C4-2B (cell line): ENCODE measurements at regions not wholly inside any gene's neighbourhood (a gene's known extent, or its start where the extent isn't known, plus 50 kb on each side); places are given as distances from the start of the nearest gene placed in this dataset.

Source experiments
- ZFX ChIP-seq: fragments of 450-650 bp; IDR thresholded peaks from 2 replicates; pipeline ENCODE4 v1.6.1; 2017
- TF ChIP-seq, protein P1 (sequence below): fragments of 450-650 bp; conservative IDR thresholded peaks from 2 replicates; pipeline ENCODE4 v1.5.1; 2017; ENCODE audit warnings: mild to moderate bottlenecking

DNA sequence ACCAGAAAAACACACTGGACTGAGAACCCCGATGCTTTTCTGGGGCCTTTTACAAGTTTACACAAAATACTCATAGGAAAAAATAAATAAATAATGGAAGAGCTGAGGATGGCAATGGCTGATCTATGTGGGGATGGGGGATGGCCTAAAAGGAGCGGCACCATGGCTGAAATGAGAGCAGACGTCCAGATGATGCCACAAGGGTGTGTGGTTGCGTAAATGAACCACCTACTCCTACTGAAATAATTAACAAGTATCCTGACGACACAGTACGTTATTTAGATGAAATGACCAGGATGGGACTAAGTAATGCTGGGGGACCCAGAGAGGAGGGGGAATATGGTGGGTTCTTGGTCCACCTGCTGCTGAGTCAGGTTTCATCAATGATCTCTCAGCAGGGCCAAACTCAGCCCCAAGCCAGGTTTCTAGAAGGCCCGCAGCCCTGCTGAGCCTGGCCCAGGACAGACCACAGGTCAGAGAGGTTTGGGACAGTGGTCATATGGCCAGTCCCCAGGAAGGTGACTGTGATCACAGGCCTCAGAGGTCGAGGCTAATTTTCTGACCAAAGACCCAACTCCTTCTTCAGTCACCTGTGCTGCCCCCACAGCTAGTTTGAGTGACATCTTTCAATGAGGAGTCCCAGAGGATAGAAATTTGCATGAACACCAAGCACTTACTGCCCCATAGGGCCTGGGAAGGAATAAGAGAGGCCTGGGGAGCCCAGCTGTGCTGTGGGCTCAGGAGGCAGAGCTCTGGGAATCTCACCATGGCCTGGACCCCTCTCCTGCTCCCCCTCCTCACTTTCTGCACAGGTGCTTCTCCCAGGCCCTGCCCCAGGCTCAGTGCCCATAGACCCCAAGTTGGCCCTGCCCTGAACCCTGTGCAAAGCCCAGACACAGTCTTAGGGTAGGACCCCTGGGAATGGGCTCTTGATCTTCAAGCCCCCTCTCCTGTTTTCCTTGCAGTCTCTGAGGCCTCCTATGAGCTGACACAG lies 76.3 kb upstream of the IGLL5 start:
- TF ChIP-seq, protein P1, sequence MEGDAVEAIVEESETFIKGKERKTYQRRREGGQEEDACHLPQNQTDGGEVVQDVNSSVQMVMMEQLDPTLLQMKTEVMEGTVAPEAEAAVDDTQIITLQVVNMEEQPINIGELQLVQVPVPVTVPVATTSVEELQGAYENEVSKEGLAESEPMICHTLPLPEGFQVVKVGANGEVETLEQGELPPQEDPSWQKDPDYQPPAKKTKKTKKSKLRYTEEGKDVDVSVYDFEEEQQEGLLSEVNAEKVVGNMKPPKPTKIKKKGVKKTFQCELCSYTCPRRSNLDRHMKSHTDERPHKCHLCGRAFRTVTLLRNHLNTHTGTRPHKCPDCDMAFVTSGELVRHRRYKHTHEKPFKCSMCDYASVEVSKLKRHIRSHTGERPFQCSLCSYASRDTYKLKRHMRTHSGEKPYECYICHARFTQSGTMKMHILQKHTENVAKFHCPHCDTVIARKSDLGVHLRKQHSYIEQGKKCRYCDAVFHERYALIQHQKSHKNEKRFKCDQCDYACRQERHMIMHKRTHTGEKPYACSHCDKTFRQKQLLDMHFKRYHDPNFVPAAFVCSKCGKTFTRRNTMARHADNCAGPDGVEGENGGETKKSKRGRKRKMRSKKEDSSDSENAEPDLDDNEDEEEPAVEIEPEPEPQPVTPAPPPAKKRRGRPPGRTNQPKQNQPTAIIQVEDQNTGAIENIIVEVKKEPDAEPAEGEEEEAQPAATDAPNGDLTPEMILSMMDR = no peak
- no peak for TF ChIP-seq ZFX
